Transverse colon (tissue), 4 donors: ENCODE measurements at regions not wholly inside any gene's neighbourhood (a gene's known extent, or its start where the extent isn't known, plus 50 kb on each side); places are given as distances from the start of the nearest gene placed in this dataset.

Experiments
- EP300 ChIP-seq: sonication (generic); formaldehyde crosslinking; IDR thresholded peaks from one replicate; pipeline ENCODE4 v1.6.1; 2017; ENCODE audit warnings: antibody characterized with exemption, low read depth
- POLR2A ChIP-seq: fragments of 450-650 bp; IDR thresholded peaks from one replicate; pipeline ENCODE4 v1.6.1; 2016; ENCODE audit warnings: antibody characterized with exemption, mild to moderate bottlenecking, moderate library complexity
- POLR2AphosphoS5 ChIP-seq, 3 donors: sonication (generic); formaldehyde crosslinking; IDR thresholded peaks; one replicate each; pipeline ENCODE4 v1.6.1; 2016; ENCODE audit warnings: antibody characterized with exemption in 3 of 3
- TF ChIP-seq, protein P1 (sequence below), 5 experiments: fragments of 200-600 bp in 3 of 5; fragments of 450-650 bp in 2 of 5; sonication (generic) in 3 of 5; IDR thresholded peaks; 1 replicate in 2 of 5; 2 replicates in 3 of 5; pipeline ENCODE4 v1.5.1; 2016 to 2017; ENCODE audit warnings: antibody characterized with exemption in 5 of 5, inconsistent platforms in 3 of 5, mild to moderate bottlenecking in 2 of 5, moderate library complexity in 1 of 5

- no peak for TF ChIP-seq EP300
- TF ChIP-seq POLR2AphosphoS5 (IDR thresholded peaks at IDR 0.05) = no peak
- TF ChIP-seq, protein P1, sequence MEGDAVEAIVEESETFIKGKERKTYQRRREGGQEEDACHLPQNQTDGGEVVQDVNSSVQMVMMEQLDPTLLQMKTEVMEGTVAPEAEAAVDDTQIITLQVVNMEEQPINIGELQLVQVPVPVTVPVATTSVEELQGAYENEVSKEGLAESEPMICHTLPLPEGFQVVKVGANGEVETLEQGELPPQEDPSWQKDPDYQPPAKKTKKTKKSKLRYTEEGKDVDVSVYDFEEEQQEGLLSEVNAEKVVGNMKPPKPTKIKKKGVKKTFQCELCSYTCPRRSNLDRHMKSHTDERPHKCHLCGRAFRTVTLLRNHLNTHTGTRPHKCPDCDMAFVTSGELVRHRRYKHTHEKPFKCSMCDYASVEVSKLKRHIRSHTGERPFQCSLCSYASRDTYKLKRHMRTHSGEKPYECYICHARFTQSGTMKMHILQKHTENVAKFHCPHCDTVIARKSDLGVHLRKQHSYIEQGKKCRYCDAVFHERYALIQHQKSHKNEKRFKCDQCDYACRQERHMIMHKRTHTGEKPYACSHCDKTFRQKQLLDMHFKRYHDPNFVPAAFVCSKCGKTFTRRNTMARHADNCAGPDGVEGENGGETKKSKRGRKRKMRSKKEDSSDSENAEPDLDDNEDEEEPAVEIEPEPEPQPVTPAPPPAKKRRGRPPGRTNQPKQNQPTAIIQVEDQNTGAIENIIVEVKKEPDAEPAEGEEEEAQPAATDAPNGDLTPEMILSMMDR (IDR thresholded peaks at IDR 0.05) = no peak
- no peak for TF ChIP-seq POLR2A
Measured at GRCh38 chr22:47647181-47647580, 884.7 kb downstream of the TBC1D22A start.
